ENCODE measurements at regions not wholly inside any gene's neighbourhood (a gene's known extent, or its start where the extent isn't known, plus 50 kb on each side); places are given as distances from the start of the nearest gene placed in this dataset.

GRCh38 chr2:118696786-118697465 is 150.5 kb downstream of the EN1 start:
- no peak overlapping the region for H3K27ac ChIP-seq
- H3K36me3 ChIP-seq (replicated peaks; ENCODE audit: insufficient read depth, low read depth), result no peaks in the 10 kb centered on the region
- H3K9me2 ChIP-seq (replicated peaks; ENCODE audit: insufficient read depth), result no peaks in the 10 kb centered on the region
- no peaks in the 10 kb centered on the region for H3K4me1 ChIP-seq (ENCODE audit: insufficient read depth)
- H3K79me2 ChIP-seq, result no peaks in the 10 kb centered on the region
- H3K4me3 ChIP-seq, result no peak overlapping the region
- DNase-seq (ENCODE audit: low spot score), result no peak
- no peaks in the 10 kb centered on the region for H3K27me3 ChIP-seq
- WGBS (ENCODE audit: low lambda C conversion rate, missing lambda C conversion rate), result 66% methylated on average over 6 of the region's 6 CpGs
- no peak for TF ChIP-seq EZH2 (IDR thresholded peaks at IDR 0.05; ENCODE audit: borderline replicate concordance)
- no peak for TF ChIP-seq EZH2phosphoT487 (IDR thresholded peaks at IDR 0.05; ENCODE audit: low read depth, severe bottlenecking, unreplicated experiment)
- TF ChIP-seq CTCF (IDR thresholded peaks at IDR 0.05; ENCODE audit: poor library complexity), result no peak
- no peak overlapping the region for H3K4me2 ChIP-seq
- no peaks in the 10 kb centered on the region for H4K20me1 ChIP-seq (ENCODE audit: insufficient read depth, poor library complexity, severe bottlenecking)
- peaks cover 6% of the 10 kb centered on the region for H3K9me3 ChIP-seq (ENCODE audit: low read depth)
- H2AFZ ChIP-seq, result no peak overlapping the region

GRCh38 chr2:118693287-118693822 is 154.1 kb downstream of the EN1 start:
- Histone ChIP-seq H3K27me3 (no peaks in the 10 kb centered on the region), H3K79me2 (no peaks in the 10 kb centered on the region), H4K20me1 (ENCODE audit: insufficient read depth, poor library complexity, severe bottlenecking) (no peaks in the 10 kb centered on the region), H3K36me3 (replicated peaks; ENCODE audit: insufficient read depth, low read depth) (no peaks in the 10 kb centered on the region), H2AFZ (no peak overlapping the region), H3K9me3 (ENCODE audit: low read depth) (peaks cover 6% of the 10 kb centered on the region), H3K9me2 (replicated peaks; ENCODE audit: insufficient read depth) (no peaks in the 10 kb centered on the region), H3K27ac (no peak overlapping the region), H3K4me3 (no peak overlapping the region), H3K4me1 (ENCODE audit: insufficient read depth) (no peaks in the 10 kb centered on the region), H3K4me2 (no peak overlapping the region)
- 67% methylated on average over 6 of the region's 6 CpGs for WGBS (ENCODE audit: low lambda C conversion rate, missing lambda C conversion rate)
- no peak for DNase-seq (ENCODE audit: low spot score)
- TF ChIP-seq EZH2phosphoT487 (IDR thresholded peaks at IDR 0.05; ENCODE audit: low read depth, severe bottlenecking, unreplicated experiment) (no peak), CTCF (IDR thresholded peaks at IDR 0.05; ENCODE audit: poor library complexity) (no peak), EZH2 (IDR thresholded peaks at IDR 0.05; ENCODE audit: borderline replicate concordance) (no peak)

- Histone ChIP-seq H3K4me1 (ENCODE audit: insufficient read depth) (no peaks in the 10 kb centered on the region), H3K4me2 (no peak overlapping the region), H3K4me3 (no peak overlapping the region), H3K79me2 (no peaks in the 10 kb centered on the region), H4K20me1 (ENCODE audit: insufficient read depth, poor library complexity, severe bottlenecking) (no peaks in the 10 kb centered on the region), H3K27ac (no peak overlapping the region), H2AFZ (no peak overlapping the region), H3K27me3 (no peaks in the 10 kb centered on the region), H3K9me3 (ENCODE audit: low read depth) (no peaks in the 10 kb centered on the region), H3K36me3 (replicated peaks; ENCODE audit: insufficient read depth, low read depth) (no peaks in the 10 kb centered on the region), H3K9me2 (replicated peaks; ENCODE audit: insufficient read depth) (no peaks in the 10 kb centered on the region)
- TF ChIP-seq EZH2 (IDR thresholded peaks at IDR 0.05; ENCODE audit: borderline replicate concordance) (no peak), EZH2phosphoT487 (IDR thresholded peaks at IDR 0.05; ENCODE audit: low read depth, severe bottlenecking, unreplicated experiment) (no peak), CTCF (IDR thresholded peaks at IDR 0.05; ENCODE audit: poor library complexity) (no peak)
- DNase-seq (ENCODE audit: low spot score), result no peak
- WGBS (ENCODE audit: low lambda C conversion rate, missing lambda C conversion rate), result 92% methylated on average over 4 of the region's 4 CpGs
These were observed 157.6 kb downstream of the EN1 start for GRCh38 chr2:118689874-118690273.

Data from hepatocyte (in vitro differentiated cells).